ENCODE measurements at regions not wholly inside any gene's neighbourhood (a gene's known extent, or its start where the extent isn't known, plus 50 kb on each side); places are given as distances from the start of the nearest gene placed in this dataset.

- in situ Hi-C loops (cut with HindIII; ENCODE audit: low pct_unique_long_range_greater_than_20kb, low sequenced_read_pairs), result no loop called here
- ChIA-PET CTCF (interaction anchor here (0.6 kb wide), 1 partner anchor 848 kb away, joined by 4 read pairs; no protein-coding TSS in a partner anchor), POLR2A (no interaction called here)
- H3K4me1 ChIP-seq (ENCODE audit: control insufficient read depth, insufficient read depth, low read length), result 0 out of 2 replicates have a peak, but pooled peaks cover 3% of the 10 kb centered on the region
- ATAC-seq, result no peak
- H3K9me3 ChIP-seq (ENCODE audit: control insufficient read depth, insufficient read depth, low read depth, low read length), result no peaks in the 10 kb centered on the region
- no TSS peak for BruUV-seq (replicated peaks)
- no peak for DNase-seq (ENCODE audit: low read depth, low spot score)
- H3K36me3 ChIP-seq (ENCODE audit: control insufficient read depth, insufficient read depth, low read length), result no peaks in the 10 kb centered on the region
- 0 out of 2 replicates have a peak, but pooled peaks cover 2% of the 10 kb centered on the region for H3K27me3 ChIP-seq (ENCODE audit: control insufficient read depth, insufficient read depth, low read length)
- no peak overlapping the region for H3K4me3 ChIP-seq (ENCODE audit: low read depth in 2 of 2, low read length in 2 of 2)
- H3K27ac ChIP-seq (ENCODE audit: low read length), result no peak overlapping the region
- TF ChIP-seq POLR2AphosphoS5 (IDR thresholded peaks at IDR 0.05; ENCODE audit: low read depth, low read length), result no peak
- no peak for TF ChIP-seq CTCF (IDR thresholded peaks at IDR 0.05)
- no peak for TF ChIP-seq TCF7L2 (IDR thresholded peaks at IDR 0.05; ENCODE audit: low read depth, low read length)
- intact Hi-C loops (cut with micrococcal nuclease; ENCODE audit: unreplicated experiment), result no loop called here
Observed at GRCh38 chr2:15738225-15738546, 146.5 kb downstream of the DDX1 start.

GRCh38 chr2:15738943-15739342 lies 147.3 kb downstream of the DDX1 start:
- H3K4me1 ChIP-seq (ENCODE audit: control insufficient read depth, insufficient read depth, low read length), result no peaks in the 10 kb centered on the region
- CTCF ChIA-PET, result interaction anchor here (0.6 kb wide), 1 partner anchor 848 kb away, joined by 4 read pairs; no protein-coding TSS in a partner anchor
- no TSS peak for BruUV-seq (replicated peaks)
- POLR2A ChIA-PET, result no interaction called here
- no peak overlapping the region for H3K4me3 ChIP-seq (ENCODE audit: low read depth in 2 of 2, low read length in 2 of 2)
- DNase-seq (ENCODE audit: low read depth, low spot score), result no peak
- intact Hi-C loops (cut with micrococcal nuclease; ENCODE audit: unreplicated experiment), result no loop called here
- no peaks in the 10 kb centered on the region for H3K9me3 ChIP-seq (ENCODE audit: control insufficient read depth, insufficient read depth, low read depth, low read length)
- no peaks in the 10 kb centered on the region for H3K36me3 ChIP-seq (ENCODE audit: control insufficient read depth, insufficient read depth, low read length)
- TF ChIP-seq POLR2AphosphoS5 (IDR thresholded peaks at IDR 0.05; ENCODE audit: low read depth, low read length) (no peak), REST (IDR thresholded peaks at IDR 0.05; ENCODE audit: insufficient read depth in 1 of 2, low read depth in 2 of 2, low read length in 1 of 2) (no peak)
- in situ Hi-C loops (cut with HindIII; ENCODE audit: low pct_unique_long_range_greater_than_20kb, low sequenced_read_pairs), result no loop called here
- ATAC-seq, result no peak
- H3K27ac ChIP-seq (ENCODE audit: low read length), result no peak overlapping the region
- H3K27me3 ChIP-seq (ENCODE audit: control insufficient read depth, insufficient read depth, low read length), result 0 out of 2 replicates have a peak, but pooled peaks cover 2% of the 10 kb centered on the region

GRCh38 chr2:15744820-15745219 lies 153.2 kb downstream of the DDX1 start:
- Histone ChIP-seq H3K27me3 (ENCODE audit: control insufficient read depth, insufficient read depth, low read length) (0 out of 2 replicates have a peak, but pooled peaks cover 2% of the 10 kb centered on the region), H3K4me3 (ENCODE audit: low read depth in 2 of 2, low read length in 2 of 2) (no peak overlapping the region), H3K4me1 (ENCODE audit: control insufficient read depth, insufficient read depth, low read length) (no peaks in the 10 kb centered on the region; the same call in 1 of the 2 replicates), H3K36me3 (ENCODE audit: control insufficient read depth, insufficient read depth, low read length) (no peaks in the 10 kb centered on the region), H3K27ac (ENCODE audit: low read length) (no peak overlapping the region), H3K9me3 (ENCODE audit: control insufficient read depth, insufficient read depth, low read depth, low read length) (no peaks in the 10 kb centered on the region)
- POLR2A ChIA-PET, result no interaction called here
- in situ Hi-C loops (cut with HindIII; ENCODE audit: low pct_unique_long_range_greater_than_20kb, low sequenced_read_pairs) (no loop called here), intact Hi-C loops (cut with micrococcal nuclease; ENCODE audit: unreplicated experiment) (loop anchor here (5.0 kb wide), 1 partner anchor 108 kb away; no protein-coding TSS in a partner anchor)
- no peak for TF ChIP-seq TCF7L2 (IDR thresholded peaks at IDR 0.05; ENCODE audit: low read depth, low read length)
- no peak for TF ChIP-seq REST (IDR thresholded peaks at IDR 0.05; ENCODE audit: insufficient read depth in 1 of 2, low read depth in 2 of 2, low read length in 1 of 2)
- no peak for TF ChIP-seq CTCF (IDR thresholded peaks at IDR 0.05)
- no peak for TF ChIP-seq POLR2AphosphoS5 (IDR thresholded peaks at IDR 0.05; ENCODE audit: low read depth, low read length)
- TF ChIP-seq SIN3A (IDR thresholded peaks at IDR 0.05; ENCODE audit: borderline replicate concordance, insufficient read depth, low read depth, low read length), result no peak
- BruUV-seq (replicated peaks), result no TSS peak
- DNase-seq (ENCODE audit: low read depth, low spot score), result no peak
- CTCF ChIA-PET, result no interaction called here
- ATAC-seq, result no peak
